K562 (cell line): ENCODE measurements at regions not wholly inside any gene's neighbourhood (a gene's known extent, or its start where the extent isn't known, plus 50 kb on each side); places are given as distances from the start of the nearest gene placed in this dataset.

Experiments used
- ATAC-seq: fragments of 200-7000 bp; cut with Tn5 transposase; 3 replicates; pipeline ENCODE4 v1.9.1; 2020; ENCODE audit warnings: moderate library complexity
- BruUV-seq: library from RNA; stranded (reverse); fragments of 400-500 nt; replicated peaks from 2 replicates; lab custom pipeline; 2021; lab: Mats Ljungman, UMichigan
- CTCF ChIA-PET: fragments of 300-600 bp; formaldehyde crosslinking; extraction: SDS; loops from one replicate; lab custom pipeline; 2021; ENCODE audit warnings: low intra/inter-chr PET ratio; lab: Yijun Ruan, JAX
- POLR2A ChIA-PET: fragments of 300-600, 350-650 bp; sonication (Branson Sonifier 250); formaldehyde crosslinking; extraction: SDS; loops from one replicate; lab custom pipeline; 2021; ENCODE audit warnings: antibody characterized with exemption, inconsistent platforms; lab: Yijun Ruan, JAX
- DNase-seq, 4 experiments: peaks; one replicate each; pipeline versions ENCODE4 v3.0.0 to v3.0.0-alpha.2; 2011 to 2018; ENCODE audit warnings: low spot score in 3 of 4, mixed read lengths in 3 of 4; ENCODE audit errors: extremely low read depth in 1 of 4
- FAIRE-seq: peaks from 2 replicates; lab custom pipeline; 2011; peaks lifted over from hg19 to GRCh38; lab: Jason Lieb, UNC
- H2AFZ ChIP-seq: 2 replicates; pipeline ENCODE4 v1.6.0; 2011; ENCODE audit warnings: low read depth, low read length, control low read depth, inconsistent platforms
- H3K27ac ChIP-seq: fragments of 200-600 bp; 3 replicates; pipeline ENCODE4 v1.8.0; 2011; ENCODE audit warnings: low read depth, mild to moderate bottlenecking, control low read depth, inconsistent platforms, low read length, moderate library complexity, mixed read lengths; ENCODE audit errors: extremely low read depth
- H3K27me3 ChIP-seq, 2 experiments: fragments of 300-600 bp in 1 of 2; 2 replicates in 1 of 2; 3 replicates in 1 of 2; pipeline versions ENCODE4 v1.6.0 to v1.8.0; 2011; ENCODE audit warnings: inconsistent platforms in 2 of 2, low read length in 2 of 2, mild to moderate bottlenecking in 1 of 2, mixed read lengths in 1 of 2, moderate library complexity in 1 of 2; ENCODE audit not compliant: control insufficient read depth in 2 of 2, insufficient read depth in 2 of 2
- H3K36me3 ChIP-seq: fragments of 300-600 bp; 3 replicates; pipeline ENCODE4 v1.8.0; 2011; ENCODE audit warnings: mild to moderate bottlenecking, low read length, inconsistent platforms; ENCODE audit not compliant: control insufficient read depth, insufficient read depth
- H3K4me1 ChIP-seq, 2 experiments: fragments of 200-600 bp in 1 of 2; replicated peaks in 1 of 2; 2 replicates in 1 of 2; 3 replicates in 1 of 2; pipeline versions ENCODE4 v1.5.1 to v1.8.0; 2011; ENCODE audit warnings: inconsistent platforms in 2 of 2, low read length in 2 of 2, mild to moderate bottlenecking in 1 of 2, mixed read lengths in 1 of 2, moderate library complexity in 1 of 2; ENCODE audit not compliant: control insufficient read depth in 2 of 2, insufficient read depth in 2 of 2
- H3K4me2 ChIP-seq: 2 replicates; pipeline ENCODE4 v1.6.1; 2011; ENCODE audit warnings: low read length, control low read depth, inconsistent platforms, mixed read lengths; ENCODE audit not compliant: insufficient read depth
- H3K4me3 ChIP-seq: fragments of 200-600 bp; sonication (generic), shearing (Covaris generic); 2 replicates; pipeline ENCODE4 v1.5.1; 2016; ENCODE audit warnings: control low read depth, inconsistent platforms
- H3K79me2 ChIP-seq: fragments of 200-600 bp; 3 replicates; pipeline ENCODE4 v1.8.0; 2011; ENCODE audit warnings: low read length, inconsistent platforms; ENCODE audit not compliant: control insufficient read depth, insufficient read depth
- H3K9ac ChIP-seq, 2 experiments: 2 replicates each; pipeline versions ENCODE4 v1.6.0 to v1.6.1; 2011; ENCODE audit warnings: low read depth in 2 of 2, low read length in 2 of 2, control low read depth in 1 of 2, inconsistent platforms in 1 of 2, mild to moderate bottlenecking in 1 of 2, mixed read lengths in 1 of 2; ENCODE audit not compliant: insufficient read depth in 1 of 2
- H3K9me1 ChIP-seq: one replicate; pipeline ENCODE4 v1.6.0; 2011; ENCODE audit warnings: inconsistent platforms, mild to moderate bottlenecking, low read length, moderate library complexity; ENCODE audit not compliant: control insufficient read depth, insufficient read depth
- H3K9me3 ChIP-seq: replicated peaks from 2 replicates; pipeline ENCODE4 v1.5.1; 2011; ENCODE audit warnings: low read depth, low read length, inconsistent platforms; ENCODE audit not compliant: control insufficient read depth, insufficient read depth
- H4K20me1 ChIP-seq: replicated peaks from 2 replicates; pipeline ENCODE4 v1.6.1; 2011; ENCODE audit warnings: low read length, inconsistent platforms, mixed read lengths; ENCODE audit not compliant: control insufficient read depth, insufficient read depth
- CEBPG ChIP-seq, 3 experiments: fragments of 200-800 bp in 1 of 3; sonication (Bioruptor generic) in 1 of 3; sonication (generic) in 1 of 3; formaldehyde crosslinking in 1 of 3; IDR thresholded peaks in 2 of 3; conservative IDR thresholded peaks in 1 of 3; 2 replicates each; pipeline versions ENCODE4 v1.6.1 to v1.8.0; 2016 to 2022; ENCODE audit warnings: missing compliant biosample characterization in 2 of 3, missing genetic modification characterization in 2 of 3, mild to moderate bottlenecking in 1 of 3, missing genetic modification reagents in 1 of 3
- CTBP1 ChIP-seq: fragments of 450-650 bp; IDR thresholded peaks from 2 replicates; pipeline ENCODE4 v1.6.1; 2016; ENCODE audit warnings: borderline replicate concordance
- NEUROD1 ChIP-seq: fragments of 150-350 bp; IDR thresholded peaks from 2 replicates; pipeline ENCODE4 v1.6.1; 2014; ENCODE audit warnings: borderline replicate concordance, low read length, low read depth; ENCODE audit not compliant: partially characterized antibody
- TOE1 ChIP-seq, 2 experiments: fragments of 450-650 bp in 1 of 2; sonication (generic) in 1 of 2; formaldehyde crosslinking in 1 of 2; IDR thresholded peaks; 2 replicates each; pipeline versions ENCODE4 v1.7.1 to v1.8.0; 2016 to 2022; ENCODE audit warnings: borderline replicate concordance in 2 of 2, mild to moderate bottlenecking in 2 of 2, antibody characterized with exemption in 1 of 2, inconsistent platforms in 1 of 2, low read depth in 1 of 2, missing genetic modification reagents in 1 of 2, moderate library complexity in 1 of 2
- WGBS: fragments of 100-300 bp; shearing (Covaris generic); methylation state at CpG from one replicate; pipeline ENCODE4 v1.1.6; 2016; ENCODE audit warnings: low coverage, mixed read lengths; ENCODE audit not compliant: insufficient coverage; ENCODE audit errors: missing lambda C conversion rate; 5-methylcytosine and 5-hydroxymethylcytosine counted together
- in situ Hi-C: fragments of 300-500 bp; cut with MboI; formaldehyde crosslinking; loops from 4 replicates; pipeline ENCODE4 v1.15.0; 2018; ENCODE audit warnings: inconsistent platforms, mixed read lengths
- intact Hi-C: fragments of 100-400 bp; cut with micrococcal nuclease; formaldehyde crosslinking; loops from 2 replicates; pipeline ENCODE4 v1.14.2; 2022
- TF ChIP-seq, protein P1 (sequence below), 2 experiments: fragments of 450-650 bp in 1 of 2; sonication (generic) in 1 of 2; formaldehyde crosslinking in 1 of 2; IDR thresholded peaks in 1 of 2; conservative IDR thresholded peaks in 1 of 2; 2 replicates each; pipeline versions ENCODE4 v1.6.1 to v1.8.1; 2016 to 2023; ENCODE audit warnings: mild to moderate bottlenecking in 2 of 2, moderate library complexity in 2 of 2, inconsistent platforms in 1 of 2, missing genetic modification reagents in 1 of 2
- TF ChIP-seq, protein P2 (sequence below): fragments of 250-450 bp; sonication (Bioruptor Pico); IDR thresholded peaks from 2 replicates; pipeline ENCODE4 v1.8.0; 2021; ENCODE audit warnings: mild to moderate bottlenecking, moderate library complexity
- TF ChIP-seq, protein P3 (sequence below): fragments of 250-450 bp; sonication (Bioruptor Pico); IDR thresholded peaks from 2 replicates; pipeline ENCODE4 v1.8.0; 2021; ENCODE audit warnings: moderate library complexity, mild to moderate bottlenecking, inconsistent platforms

DNA sequence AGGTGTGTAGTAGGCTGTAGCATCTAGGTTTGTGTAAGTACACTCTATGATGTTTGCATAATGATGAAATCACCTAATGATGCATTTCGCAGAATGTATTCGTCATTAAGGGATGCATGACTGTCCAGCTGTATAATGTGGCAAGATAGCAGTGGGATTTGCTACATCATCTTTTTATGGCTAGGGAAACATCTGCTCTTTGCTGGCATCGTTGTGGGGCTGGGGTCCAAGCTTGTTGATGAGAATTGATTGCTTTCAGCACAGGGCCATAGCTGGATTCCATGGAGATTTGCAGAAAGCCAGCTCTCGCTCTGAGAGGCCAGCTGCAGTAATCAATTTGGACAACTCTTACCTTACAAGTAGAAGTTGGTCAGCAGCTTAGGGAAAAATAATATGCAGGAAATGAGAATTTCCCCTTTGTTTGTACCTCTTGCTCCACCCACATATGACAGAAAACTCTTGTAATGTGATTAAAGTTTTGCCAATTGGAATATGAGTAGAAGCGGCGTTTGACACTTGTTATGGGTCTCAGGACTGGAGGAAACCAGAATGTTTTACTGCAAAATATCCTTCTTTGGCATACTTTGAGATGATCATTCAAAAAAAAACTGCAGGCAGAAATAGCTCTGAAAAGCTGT is 310.5 kb downstream of the RAPGEF2 start:
- no peak overlapping the region for H2AFZ ChIP-seq
- no peak for FAIRE-seq
- BruUV-seq, result no TSS peak

More for the DNA sequence above, 310.5 kb downstream of the RAPGEF2 start:
- Histone ChIP-seq H3K9me1 (no peaks in the 10 kb centered on the region), H3K4me1 (no peaks in the 10 kb centered on the region), H3K4me2 (no peak overlapping the region), H3K4me3 (no peak overlapping the region), H4K20me1 (no peaks in the 10 kb centered on the region), H3K9me3 (no peaks in the 10 kb centered on the region), H3K9ac (no peak overlapping the region), H3K27ac (no peak overlapping the region), H3K79me2 (no peaks in the 10 kb centered on the region), H3K36me3 (no peaks in the 10 kb centered on the region), H3K27me3 (no peaks in the 10 kb centered on the region; a peak in 1 of 5 replicates)
- intact Hi-C loops, result no loop called here
- WGBS, result 15% methylated on average over 6 of the region's 6 CpGs
- no peak for ATAC-seq
- in situ Hi-C loops, result no loop called here
- ChIA-PET POLR2A (no interaction called here), CTCF (no interaction called here)
- no peak for DNase-seq
- no peak for TF ChIP-seq NEUROD1
- TF ChIP-seq CEBPG (CRISPR knock-in tag; IDR thresholded peaks at IDR 0.05), result no peak
- peak in 1 of 2 experiments; percentile 65; a peak in 2 of 4 replicates for TF ChIP-seq CEBPG (tag; conservative IDR thresholded peaks at IDR 0.05 in 1 of 2, IDR thresholded peaks at IDR 0.05 in 1 of 2)
- TF ChIP-seq, protein P1, sequence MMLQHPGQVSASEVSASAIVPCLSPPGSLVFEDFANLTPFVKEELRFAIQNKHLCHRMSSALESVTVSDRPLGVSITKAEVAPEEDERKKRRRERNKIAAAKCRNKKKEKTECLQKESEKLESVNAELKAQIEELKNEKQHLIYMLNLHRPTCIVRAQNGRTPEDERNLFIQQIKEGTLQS (IDR thresholded peaks at IDR 0.05), result peak; percentile 34; the same call in 1 of the 2 replicates
- TF ChIP-seq, protein P1 (CRISPR knock-in tag; conservative IDR thresholded peaks at IDR 0.05), result no peak
- no peak for TF ChIP-seq TOE1 (IDR thresholded peaks at IDR 0.05; ENCODE audit: borderline replicate concordance)
- TF ChIP-seq TOE1 (CRISPR knock-in tag; IDR thresholded peaks at IDR 0.05; ENCODE audit: borderline replicate concordance, low read depth), result no peak
- TF ChIP-seq, protein P2, sequence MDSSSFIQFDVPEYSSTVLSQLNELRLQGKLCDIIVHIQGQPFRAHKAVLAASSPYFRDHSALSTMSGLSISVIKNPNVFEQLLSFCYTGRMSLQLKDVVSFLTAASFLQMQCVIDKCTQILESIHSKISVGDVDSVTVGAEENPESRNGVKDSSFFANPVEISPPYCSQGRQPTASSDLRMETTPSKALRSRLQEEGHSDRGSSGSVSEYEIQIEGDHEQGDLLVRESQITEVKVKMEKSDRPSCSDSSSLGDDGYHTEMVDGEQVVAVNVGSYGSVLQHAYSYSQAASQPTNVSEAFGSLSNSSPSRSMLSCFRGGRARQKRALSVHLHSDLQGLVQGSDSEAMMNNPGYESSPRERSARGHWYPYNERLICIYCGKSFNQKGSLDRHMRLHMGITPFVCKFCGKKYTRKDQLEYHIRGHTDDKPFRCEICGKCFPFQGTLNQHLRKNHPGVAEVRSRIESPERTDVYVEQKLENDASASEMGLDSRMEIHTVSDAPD (CRISPR knock-in tag), result no peak
- TF ChIP-seq CTBP1, result no peak
- TF ChIP-seq, protein P3, sequence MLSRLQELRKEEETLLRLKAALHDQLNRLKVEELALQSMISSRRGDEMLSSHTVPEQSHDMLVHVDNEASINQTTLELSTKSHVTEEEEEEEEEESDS (CRISPR knock-in tag), result no peak
